Fibroblast of lung (primary cell): ENCODE measurements at regions not wholly inside any gene's neighbourhood (a gene's known extent, or its start where the extent isn't known, plus 50 kb on each side); places are given as distances from the start of the nearest gene placed in this dataset.

Experiments
- DNase-seq, 2 donors: peaks; one replicate each; pipeline versions ENCODE4 v3.0.0 to v3.0.0-alpha.2; 2010; ENCODE audit warnings: low read depth in 2 of 2
- H2AFZ ChIP-seq: 2 replicates; pipeline ENCODE4 v1.5.1; 2012; ENCODE audit warnings: low read length, control low read depth, inconsistent platforms
- H3K27ac ChIP-seq: 2 replicates; pipeline ENCODE4 v1.5.1; 2011; ENCODE audit warnings: low read length, control low read depth; ENCODE audit not compliant: insufficient read depth
- H3K27me3 ChIP-seq: 2 replicates; pipeline ENCODE4 v1.5.1; 2011; ENCODE audit warnings: mild to moderate bottlenecking, low read length; ENCODE audit not compliant: control insufficient read depth, insufficient read depth
- H3K36me3 ChIP-seq: 2 replicates; pipeline ENCODE4 v1.5.1; 2011; ENCODE audit warnings: low read length; ENCODE audit not compliant: control insufficient read depth, insufficient read depth
- H3K4me1 ChIP-seq: 2 replicates; pipeline ENCODE4 v1.5.1; 2011; ENCODE audit warnings: low read length; ENCODE audit not compliant: control insufficient read depth, insufficient read depth; ENCODE audit errors: extremely low read depth
- H3K4me2 ChIP-seq: 2 replicates; pipeline ENCODE4 v1.5.1; 2011; ENCODE audit warnings: low read length, control low read depth; ENCODE audit not compliant: insufficient read depth; ENCODE audit errors: extremely low read depth
- H3K4me3 ChIP-seq, 4 experiments: fragments of 200-600 bp in 1 of 4; sonication (generic) in 1 of 4; replicated peaks in 1 of 4; 2 replicates each; pipeline ENCODE4 v1.5.1; 2011 to 2016; ENCODE audit warnings: low read length in 4 of 4, low read depth in 3 of 4, mild to moderate bottlenecking in 3 of 4, control low read depth in 2 of 4, inconsistent platforms in 1 of 4, mixed read lengths in 1 of 4; ENCODE audit not compliant: insufficient read depth in 1 of 4; ENCODE audit errors: control extremely low read depth in 1 of 4
- H3K79me2 ChIP-seq: 2 replicates; pipeline ENCODE4 v1.5.1; 2012; ENCODE audit warnings: mild to moderate bottlenecking, low read length, inconsistent platforms; ENCODE audit not compliant: control insufficient read depth, insufficient read depth
- H3K9ac ChIP-seq: 2 replicates; pipeline ENCODE4 v1.5.1; 2011; ENCODE audit warnings: mild to moderate bottlenecking, low read length, control low read depth; ENCODE audit not compliant: insufficient read depth
- H3K9me3 ChIP-seq: 2 replicates; pipeline ENCODE4 v1.5.1; 2012; ENCODE audit warnings: low read depth, low read length; ENCODE audit not compliant: control insufficient read depth, insufficient read depth
- H4K20me1 ChIP-seq: 2 replicates; pipeline ENCODE4 v1.5.1; 2011; ENCODE audit warnings: low read length; ENCODE audit not compliant: control insufficient read depth, insufficient read depth; ENCODE audit errors: extremely low read depth
- EZH2 ChIP-seq: IDR thresholded peaks from 2 replicates; pipeline ENCODE4 v1.5.1; 2012; ENCODE audit warnings: low read length, control low read depth, mild to moderate bottlenecking; ENCODE audit errors: missing control alignments
- TF ChIP-seq, protein P1 (sequence below), 2 donors: IDR thresholded peaks in 1 of 2; conservative IDR thresholded peaks in 1 of 2; 1 replicate in 1 of 2; 2 replicates in 1 of 2; pipeline ENCODE4 v1.5.1; 2011 to 2012; ENCODE audit warnings: low read length in 2 of 2, control low read depth in 1 of 2, inconsistent platforms in 1 of 2, low read depth in 1 of 2, mild to moderate bottlenecking in 1 of 2

DNA sequence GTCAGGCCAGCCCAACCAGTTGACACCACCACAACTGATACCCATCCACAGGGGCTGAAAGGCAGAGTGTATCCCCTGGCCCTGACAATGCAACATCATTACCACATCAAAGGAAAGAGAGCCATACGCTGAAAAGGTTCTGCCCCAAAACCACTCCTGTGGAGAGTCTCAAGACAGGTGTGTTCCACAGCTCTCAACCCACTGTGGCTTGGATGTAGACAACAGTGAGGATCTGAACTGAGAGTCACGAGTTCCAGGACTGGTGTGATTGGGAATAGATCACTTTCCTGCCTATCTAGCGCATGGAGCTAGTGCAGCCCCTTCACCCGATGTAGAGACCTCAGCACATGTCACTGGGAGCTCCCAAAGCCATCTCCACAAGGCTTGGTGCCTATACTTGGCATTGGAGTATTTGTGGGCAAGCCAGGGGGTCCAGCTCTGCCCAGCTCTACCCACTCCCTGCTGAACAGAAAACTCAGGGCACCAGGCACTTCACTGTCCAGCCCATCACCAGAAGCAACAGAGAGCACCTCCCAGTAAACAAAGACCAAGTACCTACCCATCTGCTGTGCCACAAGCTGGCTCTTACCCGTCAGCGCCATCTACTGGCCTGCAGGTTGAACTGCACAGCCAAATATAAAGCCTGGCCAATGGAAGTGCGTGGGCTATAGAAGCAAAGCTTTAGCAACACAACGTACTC lies 579.5 kb downstream of the UQCRFS1 start:
- TF ChIP-seq EZH2: no peak
- TF ChIP-seq, protein P1, sequence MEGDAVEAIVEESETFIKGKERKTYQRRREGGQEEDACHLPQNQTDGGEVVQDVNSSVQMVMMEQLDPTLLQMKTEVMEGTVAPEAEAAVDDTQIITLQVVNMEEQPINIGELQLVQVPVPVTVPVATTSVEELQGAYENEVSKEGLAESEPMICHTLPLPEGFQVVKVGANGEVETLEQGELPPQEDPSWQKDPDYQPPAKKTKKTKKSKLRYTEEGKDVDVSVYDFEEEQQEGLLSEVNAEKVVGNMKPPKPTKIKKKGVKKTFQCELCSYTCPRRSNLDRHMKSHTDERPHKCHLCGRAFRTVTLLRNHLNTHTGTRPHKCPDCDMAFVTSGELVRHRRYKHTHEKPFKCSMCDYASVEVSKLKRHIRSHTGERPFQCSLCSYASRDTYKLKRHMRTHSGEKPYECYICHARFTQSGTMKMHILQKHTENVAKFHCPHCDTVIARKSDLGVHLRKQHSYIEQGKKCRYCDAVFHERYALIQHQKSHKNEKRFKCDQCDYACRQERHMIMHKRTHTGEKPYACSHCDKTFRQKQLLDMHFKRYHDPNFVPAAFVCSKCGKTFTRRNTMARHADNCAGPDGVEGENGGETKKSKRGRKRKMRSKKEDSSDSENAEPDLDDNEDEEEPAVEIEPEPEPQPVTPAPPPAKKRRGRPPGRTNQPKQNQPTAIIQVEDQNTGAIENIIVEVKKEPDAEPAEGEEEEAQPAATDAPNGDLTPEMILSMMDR (conservative IDR thresholded peaks at IDR 0.05 in 1 of 2, IDR thresholded peaks at IDR 0.05 in 1 of 2; ENCODE audit: low read depth in 1 of 2, low read length in 2 of 2): peak; percentile 63 to 80
- no peak overlapping the region for H3K4me2 ChIP-seq
- no peaks in the 10 kb centered on the region for H3K27me3 ChIP-seq
- peak; percentile 38 to 49 for DNase-seq
- no peaks in the 10 kb centered on the region for H3K36me3 ChIP-seq
- H2AFZ ChIP-seq: no peak overlapping the region
- no peak overlapping the region for H3K4me3 ChIP-seq
- H3K9me3 ChIP-seq: no peaks in the 10 kb centered on the region
- no peak overlapping the region for H3K9ac ChIP-seq
- H3K4me1 ChIP-seq: no peaks in the 10 kb centered on the region
- no peaks in the 10 kb centered on the region for H4K20me1 ChIP-seq
- H3K79me2 ChIP-seq: no peaks in the 10 kb centered on the region
- no peak overlapping the region for H3K27ac ChIP-seq

DNA sequence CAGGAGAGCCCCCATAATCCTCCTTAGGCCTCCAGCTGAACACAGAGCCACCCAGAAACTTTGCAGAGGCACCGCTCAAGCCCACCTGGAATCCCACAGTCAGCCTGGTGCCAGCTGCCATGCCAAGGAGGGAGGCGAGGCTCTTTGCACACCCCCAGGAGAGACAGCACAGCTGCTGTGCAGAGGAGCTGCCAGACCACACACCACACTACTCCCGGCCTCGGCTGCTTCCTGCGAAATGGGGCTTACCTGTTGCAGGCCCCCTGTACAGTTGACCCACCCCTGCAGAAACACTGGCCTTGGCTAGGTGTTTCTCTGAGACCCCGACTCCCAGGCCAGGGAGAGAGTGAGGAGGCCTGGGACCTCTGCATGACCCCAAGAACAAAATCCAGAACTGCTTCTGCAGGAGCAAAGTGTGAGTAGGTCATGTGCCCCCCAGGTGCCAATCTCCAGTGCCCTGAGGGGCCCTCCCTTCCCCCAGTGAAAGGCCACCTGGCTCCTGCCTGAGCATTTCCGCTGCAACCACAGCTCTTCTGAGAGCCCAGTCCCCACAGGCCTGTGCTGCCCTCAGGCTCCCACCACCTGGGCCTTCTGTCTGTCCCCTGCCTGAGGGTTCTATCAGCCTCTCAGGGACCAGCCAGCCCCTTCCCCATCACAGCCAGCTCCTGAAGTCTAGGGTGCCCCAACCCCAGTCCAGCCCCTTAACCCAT lies 580.4 kb downstream of the UQCRFS1 start:
- H3K4me3 ChIP-seq: no peak overlapping the region
- H4K20me1 ChIP-seq: no peaks in the 10 kb centered on the region
- DNase-seq: no peak
- no peak overlapping the region for H3K9ac ChIP-seq
- H3K4me2 ChIP-seq: no peak overlapping the region
- no peaks in the 10 kb centered on the region for H3K27me3 ChIP-seq
- no peaks in the 10 kb centered on the region for H3K36me3 ChIP-seq
- TF ChIP-seq EZH2: no peak
- TF ChIP-seq, protein P1 (conservative IDR thresholded peaks at IDR 0.05 in 1 of 2, IDR thresholded peaks at IDR 0.05 in 1 of 2; ENCODE audit: low read depth in 1 of 2, low read length in 2 of 2): no peak
- H3K4me1 ChIP-seq: no peaks in the 10 kb centered on the region
- H3K79me2 ChIP-seq: no peaks in the 10 kb centered on the region
- H3K9me3 ChIP-seq: no peaks in the 10 kb centered on the region
- no peak overlapping the region for H3K27ac ChIP-seq
- H2AFZ ChIP-seq: no peak overlapping the region

DNA sequence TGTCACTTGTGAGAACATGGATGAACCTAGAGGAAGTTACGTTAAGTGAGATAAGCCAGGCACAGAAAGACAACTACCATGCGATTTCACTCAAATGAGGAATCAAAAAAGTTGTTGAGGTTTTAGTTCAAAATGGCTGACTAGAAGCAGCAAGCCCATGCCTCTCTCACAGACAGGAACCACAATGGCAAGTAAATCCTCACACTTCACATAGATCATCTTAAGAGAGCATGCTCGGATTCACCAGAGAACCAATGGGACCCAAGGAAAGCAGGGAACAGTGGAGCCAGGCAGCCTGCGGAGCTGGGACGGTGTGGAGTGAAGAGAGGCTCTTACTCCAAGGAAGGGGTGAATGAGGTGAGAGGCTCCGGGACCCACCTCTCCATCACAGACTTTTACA lies 581.0 kb downstream of the UQCRFS1 start:
- Histone ChIP-seq H3K27me3 (no peaks in the 10 kb centered on the region), H3K36me3 (no peaks in the 10 kb centered on the region)
- no peak for TF ChIP-seq EZH2
- TF ChIP-seq, protein P1 (conservative IDR thresholded peaks at IDR 0.05 in 1 of 2, IDR thresholded peaks at IDR 0.05 in 1 of 2; ENCODE audit: low read depth in 1 of 2, low read length in 2 of 2): no peak

More for the DNA sequence above, 581.0 kb downstream of the UQCRFS1 start:
- DNase-seq: no peak
- Histone ChIP-seq H2AFZ (no peak overlapping the region), H3K9me3 (no peaks in the 10 kb centered on the region), H3K79me2 (no peaks in the 10 kb centered on the region), H3K4me1 (no peaks in the 10 kb centered on the region), H3K9ac (no peak overlapping the region), H3K4me2 (no peak overlapping the region), H3K27ac (no peak overlapping the region), H3K4me3 (no peak overlapping the region), H4K20me1 (no peaks in the 10 kb centered on the region)
